Body of pancreas (tissue), 4 donors: ENCODE measurements at regions not wholly inside any gene's neighbourhood (a gene's known extent, or its start where the extent isn't known, plus 50 kb on each side); places are given as distances from the start of the nearest gene placed in this dataset.
A peak's percentile ranks its signal among the peaks of the same experiment; 100 is the strongest.
"Not testable (repeated sequence)": the region's sequence is repeated elsewhere in the genome, so short reads cannot be mapped to it uniquely, and the experiment has no call there.

Source experiments
- ATAC-seq: fragments of 150-250 bp; one replicate; pipeline ENCODE4 v1.9.1; 2016
- DNase-seq, 4 donors: peaks; one replicate each; pipeline ENCODE4 v3.0.0-alpha.2; 2019
- H3K27ac ChIP-seq, 4 donors: fragments of 200-600 bp; sonication (generic); 1 replicate in 3 of 4; 2 replicates in 1 of 4; pipeline versions ENCODE4 v1.5.1 to v1.6.1; 2016 to 2019; ENCODE audit warnings: mild to moderate bottlenecking in 1 of 4, mixed read lengths in 1 of 4, moderate library complexity in 1 of 4
- H3K27me3 ChIP-seq, 2 donors: fragments of 200-600 bp; sonication (generic); one replicate each; pipeline ENCODE4 v1.6.0; 2016; ENCODE audit warnings: mild to moderate bottlenecking in 1 of 2
- H3K36me3 ChIP-seq, 2 donors: fragments of 200-600 bp; sonication (generic); replicated peaks in 1 of 2; 2 replicates each; pipeline ENCODE4 v1.5.1; 2016; ENCODE audit warnings: low read depth in 2 of 2; ENCODE audit not compliant: insufficient read depth in 1 of 2
- H3K4me1 ChIP-seq: fragments of 200-600 bp; sonication (generic); one replicate; pipeline ENCODE4 v1.6.0; 2016
- H3K4me3 ChIP-seq, 2 donors: fragments of 200-600 bp; sonication (generic); 1 replicate in 1 of 2; 2 replicates in 1 of 2; pipeline ENCODE4 v1.5.1; 2016 to 2019
- H3K9me3 ChIP-seq, 3 donors: fragments of 200-600 bp; sonication (generic); 1 replicate in 2 of 3; 2 replicates in 1 of 3; pipeline ENCODE4 v1.5.1; 2016
- CTCF ChIP-seq, 7 experiments: fragments of 450-650 bp in 4 of 7; fragments of 200-600 bp in 3 of 7; sonication (generic) in 3 of 7; IDR thresholded peaks; one replicate each; pipeline ENCODE4 v1.5.1; 2016 to 2019; ENCODE audit warnings: antibody characterized with exemption in 7 of 7
- POLR2A ChIP-seq, 3 donors: fragments of 450-650 bp; IDR thresholded peaks; one replicate each; pipeline ENCODE4 v1.6.1; 2016; ENCODE audit warnings: antibody characterized with exemption in 3 of 3, mild to moderate bottlenecking in 2 of 3
- WGBS, 2 donors: methylation state at CpG; one replicate each; pipeline ENCODE4 v1.1.5; 2017; 5-methylcytosine and 5-hydroxymethylcytosine counted together
- intact Hi-C: fragments of 100-400 bp; cut with DNase I; formaldehyde crosslinking; loops from one replicate; pipeline ENCODE4 v1.15.1; 2023

GRCh38 chr3:110871869-110872268 is 199.7 kb upstream of the NECTIN3 start:
- H3K36me3 ChIP-seq, result no peaks in the 10 kb centered on the region
- intact Hi-C loops, result no loop called here
- H3K27me3 ChIP-seq, result no peaks in the 10 kb centered on the region
- H3K9me3 ChIP-seq, result no peaks in the 10 kb centered on the region
- H3K27ac ChIP-seq, result no peak overlapping the region
- no peak for TF ChIP-seq POLR2A (IDR thresholded peaks at IDR 0.05)
- no peak for TF ChIP-seq CTCF (IDR thresholded peaks at IDR 0.05)
- DNase-seq (no peak), ATAC-seq (no peak)
- no peaks in the 10 kb centered on the region for H3K4me1 ChIP-seq
- no peak overlapping the region for H3K4me3 ChIP-seq

GRCh38 chr3:110878692-110879091 is 192.9 kb upstream of the NECTIN3 start:
- Histone ChIP-seq H3K9me3 (no peaks in the 10 kb centered on the region), H3K4me3 (no peak overlapping the region), H3K27me3 (no peaks in the 10 kb centered on the region), H3K27ac (no peak overlapping the region), H3K4me1 (peaks cover 8% of the 10 kb centered on the region), H3K36me3 (no peaks in the 10 kb centered on the region)
- intact Hi-C loops, result no loop called here
- no peak for TF ChIP-seq CTCF (IDR thresholded peaks at IDR 0.05)
- no peak for TF ChIP-seq POLR2A (IDR thresholded peaks at IDR 0.05)
- ATAC-seq, result no peak
- 89 to 93% methylated on average over 3 of the region's 3 CpGs for WGBS, 2 donors
- DNase-seq, result no peak

- DNase-seq, result peak; percentile 75 to 85 (median 85)
- Histone ChIP-seq H3K27ac (no peak overlapping the region), H3K36me3 (no peaks in the 10 kb centered on the region), H3K27me3 (no peaks in the 10 kb centered on the region), H3K4me1 (peaks cover 8% of the 10 kb centered on the region), H3K9me3 (no peaks in the 10 kb centered on the region), H3K4me3 (no peak overlapping the region)
- intact Hi-C loops, result no loop called here
- peak in 4 of 7 experiments; percentile 27 to 38 (median 31) for TF ChIP-seq CTCF (IDR thresholded peaks at IDR 0.05)
- no peak for TF ChIP-seq POLR2A (IDR thresholded peaks at IDR 0.05)
- 27 to 34% methylated on average over 4 of the region's 4 CpGs for WGBS, 2 donors
- peak; percentile 87 for ATAC-seq
Observed at GRCh38 chr3:110881069-110881468, 190.5 kb upstream of the NECTIN3 start.

GRCh38 chr3:110886222-110886893 is 185.3 kb upstream of the NECTIN3 start:
- no peak for TF ChIP-seq CTCF (IDR thresholded peaks at IDR 0.05)
- no peak for TF ChIP-seq POLR2A (IDR thresholded peaks at IDR 0.05)
- WGBS, 2 donors, result 78 to 85% methylated on average over 10 of the region's 10 CpGs
- no peak for ATAC-seq
- no peaks in the 10 kb centered on the region for H3K27me3 ChIP-seq
- intact Hi-C loops, result no loop called here
- H3K4me1 ChIP-seq, result no peaks in the 10 kb centered on the region
- no peaks in the 10 kb centered on the region for H3K9me3 ChIP-seq
- no peak overlapping the region for H3K27ac ChIP-seq
- no peaks in the 10 kb centered on the region for H3K36me3 ChIP-seq
- no peak overlapping the region for H3K4me3 ChIP-seq
- DNase-seq, result no peak

DNA sequence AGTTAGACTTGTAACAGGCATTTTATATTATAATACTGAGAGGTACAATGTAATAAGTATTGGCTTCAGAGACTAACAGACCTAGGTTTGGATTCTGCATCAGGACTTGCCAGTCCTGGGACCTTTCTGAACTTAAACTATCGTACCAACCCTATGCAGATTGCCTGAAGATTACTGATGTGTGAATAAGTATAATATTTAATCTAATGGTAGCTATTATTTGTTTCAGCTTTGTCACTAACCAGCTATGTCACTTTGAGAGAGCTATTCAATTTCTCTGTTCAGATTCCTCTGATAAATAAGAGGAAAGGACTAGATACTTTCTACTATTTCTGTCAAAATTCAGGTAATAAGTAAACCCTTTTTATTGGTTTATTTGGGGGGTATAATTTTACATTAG is 184.4 kb upstream of the NECTIN3 start:
- Histone ChIP-seq H3K27me3 (no peaks in the 10 kb centered on the region), H3K4me1 (no peaks in the 10 kb centered on the region), H3K4me3 (no peak overlapping the region), H3K36me3 (no peaks in the 10 kb centered on the region), H3K27ac (no peak overlapping the region), H3K9me3 (no peaks in the 10 kb centered on the region)
- 28 to 37% methylated on average over 1 of the region's 1 CpG for WGBS, 2 donors
- ATAC-seq (no peak), DNase-seq (no peak)
- intact Hi-C loops, result no loop called here
- TF ChIP-seq CTCF (IDR thresholded peaks at IDR 0.05) (no peak), POLR2A (IDR thresholded peaks at IDR 0.05) (no peak)

DNA sequence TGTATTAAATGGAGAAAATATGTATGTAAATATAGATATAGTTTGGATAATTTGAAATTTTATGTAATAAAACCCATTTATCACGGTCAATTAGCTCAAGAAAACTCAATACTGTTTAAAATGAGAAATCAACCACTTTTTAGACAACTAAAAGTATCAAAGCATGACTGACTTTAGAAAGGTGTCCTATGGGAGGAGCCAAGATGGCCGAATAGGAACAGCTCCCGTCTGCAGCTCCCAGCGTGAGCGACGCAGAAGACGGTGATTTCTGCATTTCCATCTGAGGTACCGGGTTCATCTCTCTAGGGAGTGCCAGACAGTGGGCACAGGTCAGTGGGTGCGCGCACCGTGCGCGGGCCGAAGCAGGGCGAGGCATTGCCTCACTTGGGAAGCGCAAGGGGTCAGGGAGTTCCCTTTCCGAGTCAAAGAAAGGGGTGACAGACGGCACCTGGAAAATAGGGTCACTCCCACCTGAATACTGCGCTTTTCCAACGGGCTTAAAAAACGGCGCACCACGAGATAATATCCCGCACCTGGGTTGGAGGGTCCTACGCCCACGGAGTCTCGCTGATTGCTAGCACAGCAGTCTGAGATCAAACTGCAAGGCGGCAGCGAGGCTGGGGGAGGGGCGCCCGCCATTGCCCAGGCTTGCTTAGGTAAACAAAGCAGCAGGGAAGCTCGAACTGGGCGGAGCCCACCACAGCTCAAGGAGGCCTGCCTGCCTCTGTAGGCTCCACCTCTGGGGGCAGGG is 182.8 kb upstream of the NECTIN3 start:
- H3K4me1 ChIP-seq, H3K4me3 ChIP-seq, H3K9me3 ChIP-seq, H3K27me3 ChIP-seq, H3K36me3 ChIP-seq, DNase-seq, ATAC-seq, intact Hi-C loops, H3K27ac ChIP-seq: not testable (repeated sequence)
- WGBS, 2 donors, result 94 to 96% methylated on average over 22 to 32 of the region's 33 CpGs

DNA sequence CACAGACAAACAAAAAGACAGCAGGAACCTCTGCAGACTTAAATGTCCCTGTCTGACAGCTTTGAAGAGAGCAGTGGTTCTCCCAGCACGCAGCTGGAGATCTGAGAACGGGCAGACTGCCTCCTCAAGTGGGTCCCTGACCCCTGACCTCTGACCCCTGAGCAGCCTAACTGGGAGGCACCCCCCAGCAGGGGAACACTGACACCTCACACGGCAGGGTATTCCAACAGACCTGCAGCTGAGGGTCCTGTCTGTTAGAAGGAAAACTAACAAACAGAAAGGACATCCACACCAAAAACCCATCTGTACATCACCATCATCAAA is 182.3 kb upstream of the NECTIN3 start:
- WGBS, 2 donors, result 100% methylated on average over 1 of the region's 3 CpGs; no CpG with 5 or more reads in 1 of the 2 donors
- H3K9me3 ChIP-seq, ATAC-seq, H3K4me1 ChIP-seq, H3K27ac ChIP-seq, intact Hi-C loops, H3K4me3 ChIP-seq, H3K27me3 ChIP-seq, DNase-seq, H3K36me3 ChIP-seq: not testable (repeated sequence)
